Stomach (tissue), 4 donors: ENCODE measurements at regions not wholly inside any gene's neighbourhood (a gene's known extent, or its start where the extent isn't known, plus 50 kb on each side); places are given as distances from the start of the nearest gene placed in this dataset.
"Not testable (repeated sequence)": the region's sequence is repeated elsewhere in the genome, so short reads cannot be mapped to it uniquely, and the experiment has no call there.

Experiments used
- EP300 ChIP-seq: sonication (generic); formaldehyde crosslinking; IDR thresholded peaks from one replicate; pipeline ENCODE4 v1.6.1; 2017; ENCODE audit warnings: antibody characterized with exemption
- TF ChIP-seq, protein P1 (sequence below), 7 experiments: fragments of 450-650 bp in 4 of 7; fragments of 200-600 bp in 3 of 7; sonication (generic) in 3 of 7; IDR thresholded peaks; one replicate each; pipeline ENCODE4 v1.5.1; 2016 to 2019; ENCODE audit warnings: antibody characterized with exemption in 7 of 7, control low read depth in 2 of 7, mild to moderate bottlenecking in 1 of 7

DNA sequence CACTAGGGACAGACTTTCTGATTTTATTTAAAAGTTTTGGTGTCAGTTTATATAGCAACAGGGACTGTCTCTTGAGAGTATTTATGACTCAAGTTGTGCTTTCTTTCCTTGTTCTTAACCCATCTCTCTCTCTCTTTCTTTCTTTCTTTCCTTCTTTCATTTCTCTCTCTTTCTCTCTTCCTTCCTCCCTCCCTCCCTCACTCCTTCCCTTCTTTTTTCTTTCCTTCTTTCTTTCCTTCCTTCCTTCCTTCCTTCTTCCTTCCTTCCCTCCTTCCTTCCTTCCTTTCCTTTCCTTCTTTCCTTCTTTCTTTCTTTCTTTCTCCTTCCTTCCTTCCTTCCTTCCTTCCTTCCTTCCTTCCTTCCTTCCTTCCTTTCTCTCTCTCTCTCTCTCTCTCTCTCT is 77.8 kb upstream of the PODXL start:
- TF ChIP-seq, protein P1, sequence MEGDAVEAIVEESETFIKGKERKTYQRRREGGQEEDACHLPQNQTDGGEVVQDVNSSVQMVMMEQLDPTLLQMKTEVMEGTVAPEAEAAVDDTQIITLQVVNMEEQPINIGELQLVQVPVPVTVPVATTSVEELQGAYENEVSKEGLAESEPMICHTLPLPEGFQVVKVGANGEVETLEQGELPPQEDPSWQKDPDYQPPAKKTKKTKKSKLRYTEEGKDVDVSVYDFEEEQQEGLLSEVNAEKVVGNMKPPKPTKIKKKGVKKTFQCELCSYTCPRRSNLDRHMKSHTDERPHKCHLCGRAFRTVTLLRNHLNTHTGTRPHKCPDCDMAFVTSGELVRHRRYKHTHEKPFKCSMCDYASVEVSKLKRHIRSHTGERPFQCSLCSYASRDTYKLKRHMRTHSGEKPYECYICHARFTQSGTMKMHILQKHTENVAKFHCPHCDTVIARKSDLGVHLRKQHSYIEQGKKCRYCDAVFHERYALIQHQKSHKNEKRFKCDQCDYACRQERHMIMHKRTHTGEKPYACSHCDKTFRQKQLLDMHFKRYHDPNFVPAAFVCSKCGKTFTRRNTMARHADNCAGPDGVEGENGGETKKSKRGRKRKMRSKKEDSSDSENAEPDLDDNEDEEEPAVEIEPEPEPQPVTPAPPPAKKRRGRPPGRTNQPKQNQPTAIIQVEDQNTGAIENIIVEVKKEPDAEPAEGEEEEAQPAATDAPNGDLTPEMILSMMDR (IDR thresholded peaks at IDR 0.05): not testable (repeated sequence)
- TF ChIP-seq EP300: not testable (repeated sequence)
